Neuronal stem cell (in vitro differentiated cells): ENCODE measurements at regions not wholly inside any gene's neighbourhood (a gene's known extent, or its start where the extent isn't known, plus 50 kb on each side); places are given as distances from the start of the nearest gene placed in this dataset.

Experiments used
- DNase-seq: peaks from one replicate; pipeline ENCODE4 v3.0.0-alpha.2; 2013; ENCODE audit warnings: low spot score
- H2AFZ ChIP-seq: one replicate; pipeline ENCODE4 v1.6.1; 2013; ENCODE audit warnings: mild to moderate bottlenecking, low read length, inconsistent platforms
- H2AK5ac ChIP-seq: 2 replicates; pipeline ENCODE4 v1.6.1; 2013; ENCODE audit warnings: low read depth, mild to moderate bottlenecking, inconsistent platforms, low read length, moderate library complexity, mixed read lengths
- H2BK120ac ChIP-seq: 2 replicates; pipeline ENCODE4 v1.6.1; 2013; ENCODE audit warnings: low read depth, mild to moderate bottlenecking, inconsistent platforms, low read length, moderate library complexity, mixed read lengths
- H2BK12ac ChIP-seq: one replicate; pipeline ENCODE4 v1.6.1; 2013; ENCODE audit warnings: low read length, inconsistent platforms
- H2BK15ac ChIP-seq: 2 replicates; pipeline ENCODE4 v1.6.1; 2013; ENCODE audit warnings: mild to moderate bottlenecking, low read length, inconsistent platforms, mixed read lengths
- H2BK5ac ChIP-seq: one replicate; pipeline ENCODE4 v1.6.1; 2013; ENCODE audit warnings: inconsistent platforms, mild to moderate bottlenecking, low read length, moderate library complexity
- H3K14ac ChIP-seq: one replicate; pipeline ENCODE4 v1.6.1; 2013; ENCODE audit warnings: low read length, inconsistent platforms
- H3K18ac ChIP-seq: 2 replicates; pipeline ENCODE4 v1.6.1; 2013; ENCODE audit warnings: low read length, inconsistent platforms
- H3K23ac ChIP-seq: 2 replicates; pipeline ENCODE4 v1.6.1; 2013; ENCODE audit warnings: low read depth, mild to moderate bottlenecking, mixed read lengths, low read length, inconsistent platforms; ENCODE audit not compliant: poor library complexity
- H3K27ac ChIP-seq: replicated peaks from 3 replicates; pipeline ENCODE4 v1.5.1; 2013; ENCODE audit warnings: low read length, inconsistent platforms
- H3K27me3 ChIP-seq, 3 experiments: 2 replicates each; pipeline ENCODE4 v1.6.1; 2013; ENCODE audit warnings: low read length in 3 of 3, mild to moderate bottlenecking in 2 of 3, inconsistent platforms in 1 of 3, low read depth in 1 of 3, mixed read lengths in 1 of 3, moderate library complexity in 1 of 3; ENCODE audit not compliant: control insufficient read depth in 3 of 3, insufficient read depth in 3 of 3
- H3K36me3 ChIP-seq, 2 donors: replicated peaks in 1 of 2; 2 replicates each; pipeline ENCODE4 v1.6.1; 2013; ENCODE audit warnings: low read length in 2 of 2; ENCODE audit not compliant: control insufficient read depth in 2 of 2, insufficient read depth in 2 of 2
- H3K4ac ChIP-seq: 2 replicates; pipeline ENCODE4 v1.6.1; 2013; ENCODE audit warnings: inconsistent platforms, mild to moderate bottlenecking, low read length, moderate library complexity
- H3K4me1 ChIP-seq, 2 donors: 1 replicate in 1 of 2; 2 replicates in 1 of 2; pipeline ENCODE4 v1.6.1; 2013; ENCODE audit warnings: low read length in 2 of 2, low read depth in 1 of 2; ENCODE audit not compliant: control insufficient read depth in 2 of 2, insufficient read depth in 1 of 2
- H3K4me2 ChIP-seq: one replicate; pipeline ENCODE4 v1.6.1; 2013; ENCODE audit warnings: mild to moderate bottlenecking, low read length, inconsistent platforms; ENCODE audit not compliant: insufficient read depth, poor library complexity, severe bottlenecking
- H3K4me3 ChIP-seq, 2 donors: 2 replicates each; pipeline ENCODE4 v1.5.1; 2013; ENCODE audit warnings: low read length in 2 of 2, mild to moderate bottlenecking in 2 of 2, inconsistent platforms in 1 of 2, moderate library complexity in 1 of 2
- H3K79me1 ChIP-seq: one replicate; pipeline ENCODE4 v1.6.1; 2013; ENCODE audit warnings: low read depth, mild to moderate bottlenecking, inconsistent platforms, low read length, moderate library complexity
- H3K9ac ChIP-seq: one replicate; pipeline ENCODE4 v1.6.1; 2013; ENCODE audit warnings: mild to moderate bottlenecking, low read depth, low read length, inconsistent platforms; ENCODE audit not compliant: poor library complexity
- H3K9me3 ChIP-seq, 2 donors: replicated peaks in 1 of 2; 2 replicates each; pipeline versions ENCODE3 to v1.6.1; 2013; ENCODE audit warnings: low read length in 2 of 2, mild to moderate bottlenecking in 2 of 2, inconsistent platforms in 1 of 2, low read depth in 1 of 2, mixed read lengths in 1 of 2, moderate library complexity in 1 of 2; ENCODE audit not compliant: control insufficient read depth in 2 of 2, insufficient read depth in 1 of 2
- H4K8ac ChIP-seq: one replicate; pipeline ENCODE4 v1.6.1; 2013; ENCODE audit warnings: low read depth, mild to moderate bottlenecking, inconsistent platforms, low read length, moderate library complexity
- H4K91ac ChIP-seq: one replicate; pipeline ENCODE4 v1.6.1; 2013; ENCODE audit warnings: low read length, low read depth, mild to moderate bottlenecking, inconsistent platforms; ENCODE audit not compliant: poor library complexity
- WGBS, 2 donors: extraction: QIAGEN DNeasy Blood & Tissue Kit; methylation state at CpG; one replicate each; pipeline ENCODE4 v1.1.7; 2013; ENCODE audit warnings: missing lambda C conversion rate in 2 of 2, mixed read lengths in 1 of 2; ENCODE audit not compliant: insufficient read length in 2 of 2, insufficient replicate concordance in 1 of 2; ENCODE audit errors: extremely low coverage in 2 of 2; 5-methylcytosine and 5-hydroxymethylcytosine counted together

DNA sequence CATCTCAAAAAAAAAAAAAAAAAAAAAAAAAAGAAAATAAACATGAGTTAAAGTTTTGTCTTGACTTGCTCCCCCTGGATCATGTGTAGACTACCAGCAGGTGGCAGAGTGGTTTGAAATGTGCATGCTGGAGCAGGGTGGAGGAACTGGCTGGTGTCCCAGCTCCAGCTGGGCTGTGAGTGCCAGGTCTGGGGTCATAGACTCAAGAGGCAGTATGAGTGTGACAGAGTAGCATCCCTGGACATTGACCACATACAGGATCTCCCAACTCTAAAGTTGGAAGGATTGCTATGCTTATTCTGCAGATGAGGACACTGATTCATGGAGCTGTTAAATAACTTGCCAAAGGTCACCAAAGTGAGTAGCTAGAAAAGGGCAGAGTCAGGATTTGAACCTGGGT is 198.0 kb upstream of the MPHOSPH6 start:
- no peak overlapping the region for H3K4me2 ChIP-seq
- H3K9me3 ChIP-seq, result no peaks in the 10 kb centered on the region
- no peak overlapping the region for H2AK5ac ChIP-seq
- no peak overlapping the region for H3K4ac ChIP-seq
- no peak overlapping the region for H3K27ac ChIP-seq
- DNase-seq, result no peak
- no peak overlapping the region for H2BK12ac ChIP-seq
- no peak overlapping the region for H2AFZ ChIP-seq
- no peak overlapping the region for H3K9ac ChIP-seq
- no peaks in the 10 kb centered on the region for H3K27me3 ChIP-seq
- H3K36me3 ChIP-seq, result no peaks in the 10 kb centered on the region
- H2BK15ac ChIP-seq, result no peak overlapping the region
- no peaks in the 10 kb centered on the region for H3K4me1 ChIP-seq
- no peak overlapping the region for H4K91ac ChIP-seq
- no peak overlapping the region for H3K23ac ChIP-seq
- no peak overlapping the region for H3K14ac ChIP-seq
- H3K18ac ChIP-seq, result no peak overlapping the region
- no peak overlapping the region for H4K8ac ChIP-seq
- H3K79me1 ChIP-seq, result no peaks in the 10 kb centered on the region
- no peak overlapping the region for H2BK120ac ChIP-seq
- no peak overlapping the region for H2BK5ac ChIP-seq
- no peak overlapping the region for H3K4me3 ChIP-seq

DNA sequence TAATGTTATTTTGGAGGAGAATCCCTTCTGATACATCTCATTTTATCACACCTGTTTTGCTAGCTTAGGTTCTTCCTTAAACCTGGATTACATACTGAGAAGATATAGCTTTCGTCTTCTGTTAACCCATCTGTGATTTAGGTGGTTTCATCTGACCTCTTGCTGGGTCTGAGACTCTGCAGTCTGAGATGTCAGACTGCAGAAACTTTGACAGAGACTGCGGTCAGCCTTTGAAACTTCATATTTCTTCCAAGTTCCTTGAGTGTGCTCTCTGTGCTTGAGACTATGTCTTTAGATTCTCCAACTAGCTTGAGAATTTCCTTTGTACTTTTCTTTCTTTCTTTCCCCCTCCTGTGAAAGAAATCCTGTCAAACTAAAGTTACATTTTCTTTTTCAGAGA is 196.4 kb upstream of the MPHOSPH6 start:
- no peaks in the 10 kb centered on the region for H3K9me3 ChIP-seq
- H2BK15ac ChIP-seq, result no peak overlapping the region
- H2AFZ ChIP-seq, result no peak overlapping the region
- WGBS, 2 donors, result no CpG with 5 or more reads among the region's 2 CpGs
- H2BK5ac ChIP-seq, result no peak overlapping the region
- H3K4me2 ChIP-seq, result no peak overlapping the region
- H3K27ac ChIP-seq, result no peak overlapping the region
- no peak overlapping the region for H3K4ac ChIP-seq
- no peaks in the 10 kb centered on the region for H3K79me1 ChIP-seq
- H3K36me3 ChIP-seq, result no peaks in the 10 kb centered on the region
- no peaks in the 10 kb centered on the region for H3K4me1 ChIP-seq
- no peaks in the 10 kb centered on the region for H3K27me3 ChIP-seq
- no peak overlapping the region for H4K8ac ChIP-seq
- H2BK120ac ChIP-seq, result no peak overlapping the region
- no peak overlapping the region for H2BK12ac ChIP-seq
- no peak overlapping the region for H3K9ac ChIP-seq
- H4K91ac ChIP-seq, result no peak overlapping the region
- no peak overlapping the region for H3K14ac ChIP-seq
- H3K4me3 ChIP-seq, result no peak overlapping the region
- H2AK5ac ChIP-seq, result no peak overlapping the region
- H3K23ac ChIP-seq, result no peak overlapping the region
- no peak for DNase-seq
- H3K18ac ChIP-seq, result no peak overlapping the region

DNA sequence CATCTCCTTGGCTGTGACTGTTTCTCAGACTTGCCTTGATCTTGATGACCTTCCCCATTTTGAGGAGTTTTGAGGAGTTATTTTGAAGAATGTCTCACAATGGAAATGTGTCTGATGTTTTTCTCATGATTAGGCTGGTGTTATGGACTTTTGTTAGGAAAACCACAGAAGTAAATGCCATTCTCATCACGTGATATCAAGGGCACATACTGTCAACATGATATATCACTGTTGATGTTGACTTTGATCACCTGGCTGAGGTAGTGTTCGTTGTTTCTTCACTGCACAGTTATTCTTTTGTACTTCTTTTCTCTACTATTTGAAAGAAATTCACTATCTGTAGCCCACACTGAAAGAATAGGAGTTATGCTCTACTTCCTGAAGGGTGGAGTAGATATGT is 194.7 kb upstream of the MPHOSPH6 start:
- Histone ChIP-seq H3K4me1 (no peaks in the 10 kb centered on the region), H2BK120ac (no peak overlapping the region), H3K4me2 (no peak overlapping the region), H2AFZ (no peak overlapping the region), H3K14ac (no peak overlapping the region), H3K18ac (no peak overlapping the region), H2BK15ac (no peak overlapping the region), H3K27me3 (no peaks in the 10 kb centered on the region), H3K27ac (no peak overlapping the region), H4K8ac (no peak overlapping the region), H3K4ac (no peak overlapping the region), H3K9me3 (no peaks in the 10 kb centered on the region), H2AK5ac (no peak overlapping the region), H3K9ac (no peak overlapping the region), H3K36me3 (no peaks in the 10 kb centered on the region), H3K79me1 (no peaks in the 10 kb centered on the region), H3K23ac (no peak overlapping the region), H2BK12ac (no peak overlapping the region), H2BK5ac (no peak overlapping the region), H3K4me3 (no peak overlapping the region), H4K91ac (no peak overlapping the region)
- no peak for DNase-seq
- WGBS, 2 donors, result no CpG with 5 or more reads among the region's 2 CpGs

DNA sequence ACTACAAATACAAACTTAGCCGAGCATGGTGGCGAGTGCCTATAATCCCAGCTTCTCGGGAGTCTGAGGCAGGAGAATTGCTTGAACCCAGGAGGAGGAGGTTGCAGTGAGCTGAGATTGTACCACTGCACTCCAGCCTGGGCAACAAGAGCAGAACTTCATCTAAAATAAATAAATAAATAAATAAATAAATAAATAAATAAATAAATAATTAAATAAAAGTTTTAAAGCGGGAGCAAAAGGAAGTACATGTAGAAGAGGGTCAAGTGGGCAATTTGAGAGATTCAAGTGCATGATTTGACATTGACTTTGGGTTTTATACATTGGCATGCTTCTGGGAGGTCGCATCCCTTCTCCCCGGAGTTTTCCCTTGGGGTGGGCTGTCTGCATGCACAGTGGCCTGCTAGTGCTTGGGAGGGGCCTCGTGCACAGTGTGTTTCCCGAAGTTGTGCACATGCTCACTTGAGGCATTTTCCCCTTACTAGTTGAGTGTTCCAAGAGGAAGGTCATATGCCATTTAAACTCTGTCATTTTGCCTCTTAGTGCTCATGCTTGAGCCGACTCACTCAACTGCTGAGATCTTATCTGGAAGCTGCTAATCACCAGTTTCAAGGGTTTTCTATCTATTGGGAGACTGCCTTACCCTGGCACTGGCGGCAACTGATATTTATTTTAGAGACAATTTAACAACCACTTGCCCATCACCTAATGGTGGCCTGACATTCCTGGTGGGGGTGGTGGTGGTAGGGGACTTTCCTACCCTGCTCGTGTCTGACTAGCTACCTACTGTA is 193.2 kb upstream of the MPHOSPH6 start:
- H4K8ac ChIP-seq, result no peak overlapping the region
- WGBS, 2 donors, result 100% methylated on average over 1 of the region's 11 CpGs; no CpG with 5 or more reads in 1 of the 2 donors
- H3K9ac ChIP-seq, result no peak overlapping the region

More for the DNA sequence above, 193.2 kb upstream of the MPHOSPH6 start:
- Histone ChIP-seq H2BK12ac (no peak overlapping the region), H4K91ac (no peak overlapping the region), H2AK5ac (no peak overlapping the region), H3K14ac (no peak overlapping the region), H3K27ac (no peak overlapping the region), H3K36me3 (no peaks in the 10 kb centered on the region), H2BK5ac (no peak overlapping the region), H3K4me3 (no peak overlapping the region), H3K9me3 (no peaks in the 10 kb centered on the region), H3K4me1 (no peaks in the 10 kb centered on the region), H2AFZ (no peak overlapping the region), H2BK120ac (no peak overlapping the region), H3K4ac (no peak overlapping the region), H3K79me1 (no peaks in the 10 kb centered on the region), H3K27me3 (no peaks in the 10 kb centered on the region), H3K4me2 (no peak overlapping the region), H3K18ac (peak overlapping the region; percentile 32), H3K23ac (no peak overlapping the region), H2BK15ac (no peak overlapping the region)
- DNase-seq, result no peak
